GM18867 (cell line): ENCODE measurements at regions not wholly inside any gene's neighbourhood (a gene's known extent, or its start where the extent isn't known, plus 50 kb on each side); places are given as distances from the start of the nearest gene placed in this dataset.
"Not testable (repeated sequence)": the region's sequence is repeated elsewhere in the genome, so short reads cannot be mapped to it uniquely, and the experiment has no call there.

Source experiments
- ATAC-seq: cut with Tn5 transposase; IDR thresholded peaks from one replicate; pipeline ENCODE4 v1.9.1; 2021; ENCODE audit warnings: mild to moderate bottlenecking, moderate library complexity; ENCODE audit not compliant: unreplicated experiment

- not testable (repeated sequence) for ATAC-seq
These were observed 237.9 kb upstream of the SGCG start for GRCh38 chr13:22942831-22943230.

- no peak for ATAC-seq
These were observed 236.4 kb upstream of the SGCG start for GRCh38 chr13:22944378-22944777.

- no peak for ATAC-seq
These were observed 235.2 kb upstream of the SGCG start for GRCh38 chr13:22945321-22946226.

- no peak for ATAC-seq
These were observed 232.4 kb upstream of the SGCG start for GRCh38 chr13:22948421-22948820.

DNA sequence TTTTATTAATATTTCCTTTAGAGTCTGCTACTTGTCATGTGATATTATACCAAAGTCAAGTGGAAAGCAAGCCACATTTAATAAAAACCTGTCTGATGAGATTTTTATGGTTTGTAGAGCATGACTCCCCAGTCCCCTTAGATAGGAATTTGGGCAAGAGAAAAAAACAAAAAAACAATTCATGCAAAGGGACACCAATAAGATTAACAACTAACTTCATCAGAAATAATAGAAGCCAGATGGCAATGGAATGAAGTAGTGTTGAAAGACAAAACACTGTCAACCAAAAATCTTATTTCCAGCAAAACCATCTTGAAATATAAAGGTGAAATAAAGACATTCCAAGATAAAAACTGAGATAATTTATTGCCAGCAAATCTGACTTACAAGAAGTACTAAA lies 228.8 kb upstream of the SGCG start:
- not testable (repeated sequence) for ATAC-seq

- not testable (repeated sequence) for ATAC-seq
These were observed 225.6 kb upstream of the SGCG start for GRCh38 chr13:22955147-22955546.

DNA sequence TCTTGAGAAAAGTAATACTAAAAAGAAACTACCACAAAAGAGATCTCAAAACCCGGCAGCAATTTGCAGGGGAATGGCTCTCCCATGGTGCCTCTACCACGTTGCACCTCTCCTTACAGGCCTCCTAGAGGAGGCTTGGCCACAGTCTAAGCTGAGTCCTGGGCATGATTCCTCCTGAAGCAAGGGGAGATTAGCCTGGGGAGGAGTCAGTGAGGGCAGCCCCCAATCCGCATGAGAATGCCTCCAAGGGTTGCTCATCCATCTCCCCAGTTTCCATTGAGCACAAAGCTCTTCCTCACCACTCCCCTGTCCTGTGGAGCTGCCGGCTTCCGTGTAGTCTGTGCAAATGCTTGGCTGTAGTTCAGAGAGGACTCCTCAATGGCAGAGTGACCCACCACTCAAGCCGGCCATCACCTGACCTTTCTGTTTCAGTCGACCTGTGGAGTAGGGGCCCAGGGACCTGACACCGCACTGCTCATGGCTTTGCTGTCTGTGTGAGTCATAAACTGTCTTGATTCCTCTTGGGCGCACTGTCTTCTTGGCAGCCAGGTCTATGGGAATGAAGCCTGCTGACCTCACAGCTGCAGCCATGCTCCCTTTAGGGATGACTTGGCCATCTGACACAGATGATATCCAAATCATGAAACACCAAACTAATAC lies 224.2 kb upstream of the SGCG start:
- ATAC-seq, result not testable (repeated sequence)

- ATAC-seq, result not testable (repeated sequence)
These were observed 220.9 kb upstream of the SGCG start for GRCh38 chr13:22959859-22960258.

DNA sequence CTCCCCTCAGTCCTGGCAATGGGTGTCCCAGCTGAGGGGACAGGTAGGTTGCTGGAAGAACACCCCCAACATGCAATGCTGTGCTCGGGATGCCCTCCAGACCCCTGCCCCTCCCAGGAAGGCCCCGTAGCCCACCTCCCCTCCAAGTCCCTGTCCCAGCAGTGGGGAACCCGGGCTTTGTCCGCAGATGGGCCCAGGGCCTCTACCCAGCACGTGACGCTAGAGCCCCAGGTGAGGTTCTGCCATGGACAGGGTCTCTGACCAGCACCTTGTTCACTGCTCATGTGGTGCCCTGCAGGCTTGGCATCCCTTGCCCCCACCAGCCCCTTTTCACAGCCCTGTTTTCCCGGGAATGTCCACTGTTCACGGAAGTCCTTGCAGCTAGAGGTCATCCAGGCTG lies 220.0 kb upstream of the SGCG start:
- no peak for ATAC-seq

DNA sequence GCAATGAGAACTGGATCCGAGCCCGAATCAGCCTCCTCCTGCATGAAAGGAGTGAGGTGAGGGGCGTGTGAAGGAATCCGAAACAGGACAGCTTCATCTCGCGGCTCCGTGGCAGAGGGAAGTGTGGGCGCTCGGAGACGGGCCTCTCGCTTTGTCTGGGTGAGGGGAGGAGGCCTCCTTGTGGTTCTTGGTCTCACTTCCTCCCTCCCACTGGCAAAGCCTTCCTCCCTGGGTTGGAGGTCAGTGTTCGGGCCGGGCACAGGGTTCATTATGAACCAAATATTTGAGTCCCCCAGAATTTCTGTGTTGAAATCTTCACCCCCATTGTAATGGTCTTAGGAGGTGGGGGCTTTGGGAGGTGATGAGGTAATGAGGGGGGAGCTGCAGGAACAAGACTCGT lies 219.4 kb upstream of the SGCG start:
- not testable (repeated sequence) for ATAC-seq

DNA sequence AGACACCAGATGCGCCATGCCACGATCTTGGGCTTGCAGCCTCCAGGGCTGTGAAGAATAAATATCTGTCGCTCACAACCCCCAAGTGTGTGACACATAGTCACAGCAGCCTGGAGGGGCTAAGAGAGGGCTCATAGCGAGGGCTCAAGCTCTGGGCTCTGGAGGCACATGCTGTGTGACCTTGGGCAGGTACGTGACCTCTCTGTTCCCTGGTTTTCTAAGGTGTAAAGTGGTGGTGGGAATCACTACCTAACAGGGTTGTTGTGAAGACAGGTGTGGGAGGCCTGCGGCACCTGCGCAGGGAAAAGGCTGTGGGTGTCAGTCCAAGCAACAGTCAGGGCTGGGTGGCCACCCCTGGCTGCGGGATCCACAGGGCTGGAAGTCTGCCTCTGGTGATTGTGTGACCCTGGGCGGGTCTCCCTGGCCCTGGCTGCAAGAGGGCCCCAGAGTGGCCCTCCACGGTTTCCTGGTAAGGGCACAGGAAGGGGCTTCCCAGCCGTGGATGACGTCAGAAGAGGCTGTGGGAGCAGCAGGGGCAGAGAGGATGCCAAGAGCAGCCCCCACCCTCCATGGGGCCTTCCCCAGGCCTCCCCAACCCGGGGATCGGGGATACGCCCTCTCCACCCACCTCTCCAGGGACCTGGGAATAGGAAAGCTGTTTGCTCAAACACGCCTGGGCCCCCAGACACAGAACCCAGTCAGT lies 218.8 kb upstream of the SGCG start:
- ATAC-seq, result no peak

- ATAC-seq, result not testable (repeated sequence)
These were observed 217.3 kb upstream of the SGCG start for GRCh38 chr13:22963384-22964053.

- ATAC-seq, result no peak
These were observed 216.4 kb upstream of the SGCG start for GRCh38 chr13:22964245-22964966.

DNA sequence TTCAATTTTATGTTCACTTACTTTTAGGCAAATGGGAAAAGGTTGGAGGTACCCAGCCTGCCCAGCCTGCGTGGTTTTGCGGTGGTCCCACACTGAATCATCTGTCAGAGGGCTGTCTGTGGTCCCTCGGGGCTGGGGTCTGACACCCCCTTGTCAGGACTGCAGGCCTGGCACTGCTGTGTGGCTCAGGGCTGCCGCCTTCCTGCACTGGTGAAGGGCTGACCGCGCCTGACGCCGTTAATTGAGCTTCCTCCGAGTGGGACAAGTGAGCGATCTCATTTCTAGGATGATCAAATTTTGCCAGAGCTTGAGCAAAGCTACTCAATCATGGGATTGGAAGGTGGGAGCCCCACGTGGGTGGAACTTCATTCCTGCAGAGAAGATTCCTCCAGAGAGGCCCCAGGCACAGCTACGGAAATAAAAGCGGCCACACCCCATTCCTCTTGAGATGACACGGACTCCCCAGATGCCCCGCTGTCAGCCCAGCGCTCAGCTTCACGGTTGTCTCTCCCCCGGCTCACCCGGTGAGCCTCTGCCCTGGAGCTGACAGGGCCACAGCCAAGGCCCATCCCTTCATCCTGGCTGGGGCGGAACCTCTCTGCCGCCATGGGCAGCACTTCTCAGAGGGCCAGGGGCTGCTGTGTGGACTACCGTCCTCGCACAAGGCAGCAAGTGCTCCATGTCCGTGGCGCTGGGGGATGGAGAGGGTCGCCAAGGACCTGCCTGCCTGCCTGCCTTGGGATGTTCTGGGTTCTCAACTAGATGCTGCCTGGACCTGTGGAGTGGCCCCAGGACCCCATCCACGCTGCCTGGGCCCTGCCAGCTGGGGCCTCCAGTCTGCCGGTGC lies 215.5 kb upstream of the SGCG start:
- ATAC-seq, result not testable (repeated sequence)

- ATAC-seq, result not testable (repeated sequence)
These were observed 214.9 kb upstream of the SGCG start for GRCh38 chr13:22965858-22966239.

- ATAC-seq, result not testable (repeated sequence)
These were observed 214.0 kb upstream of the SGCG start for GRCh38 chr13:22966753-22967152.

DNA sequence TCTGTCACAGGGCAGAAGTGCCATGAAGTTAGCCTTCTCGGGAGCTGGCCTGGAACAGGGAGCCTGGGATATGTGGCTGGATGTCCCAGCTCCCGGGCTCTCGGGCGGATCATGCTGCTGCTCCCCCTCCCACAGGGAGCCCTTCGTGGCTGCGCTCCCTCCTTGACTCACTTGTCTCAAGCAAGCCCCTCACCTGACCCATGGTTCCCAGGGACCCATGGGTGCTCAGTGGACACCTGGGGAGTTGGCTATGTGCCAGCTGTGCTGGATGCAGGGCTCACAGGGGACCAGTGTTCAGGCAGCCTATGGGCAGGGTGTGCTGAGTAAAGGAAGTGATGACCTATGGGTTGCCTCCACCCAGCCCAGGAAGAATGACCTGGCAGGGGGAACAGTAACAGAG lies 213.1 kb upstream of the SGCG start:
- ATAC-seq, result no peak

DNA sequence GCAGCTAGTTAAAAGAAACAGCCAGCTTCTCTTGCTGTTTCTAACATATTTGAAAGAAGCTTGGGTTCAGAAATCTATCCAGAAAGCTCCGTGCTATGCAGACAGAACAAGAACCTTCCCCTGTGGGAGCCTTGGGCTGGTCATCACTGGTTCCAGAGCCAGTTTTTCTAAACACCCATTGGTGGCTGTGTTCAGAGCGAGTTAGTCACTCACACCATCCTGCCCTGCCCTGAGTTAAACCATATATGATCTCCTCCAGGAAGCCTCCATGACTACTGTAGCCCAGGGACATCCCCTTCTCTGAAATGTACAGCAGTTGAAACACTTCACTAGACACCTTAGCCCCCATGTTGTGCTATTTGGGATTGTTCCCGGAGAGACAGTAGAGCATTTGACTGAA lies 200.8 kb upstream of the SGCG start:
- no peak for ATAC-seq

DNA sequence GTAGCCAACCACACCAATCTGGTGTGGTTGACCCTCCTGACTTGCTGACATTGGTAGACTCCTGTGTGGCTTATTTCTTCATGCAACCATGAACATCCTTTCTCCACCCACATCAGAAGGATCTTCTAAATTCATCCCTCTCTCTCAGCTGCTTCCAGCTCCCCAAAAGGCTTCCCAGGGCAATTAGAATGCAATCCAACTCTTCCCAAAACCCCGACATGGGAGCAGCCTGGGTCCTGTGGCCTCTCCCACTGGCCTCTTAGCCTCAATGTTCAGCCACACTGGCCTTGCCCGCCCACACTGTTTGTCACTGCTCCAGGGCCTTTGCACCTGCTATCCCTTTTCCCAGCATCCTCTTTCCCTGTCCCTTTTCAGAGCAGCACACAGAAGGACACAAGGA lies 199.8 kb upstream of the SGCG start:
- no peak for ATAC-seq
